ENCODE measurements at regions not wholly inside any gene's neighbourhood (a gene's known extent, or its start where the extent isn't known, plus 50 kb on each side); places are given as distances from the start of the nearest gene placed in this dataset.

GRCh38 chr12:34398706-34399630 is 376.7 kb downstream of the ALG10 start:
- TF ChIP-seq CTCF (IDR thresholded peaks at IDR 0.05; ENCODE audit: extremely low read depth in 1 of 2, insufficient read depth in 1 of 2, low read depth in 1 of 2, low read length in 2 of 2) (no peak), MAX (IDR thresholded peaks at IDR 0.05; ENCODE audit: insufficient read depth, insufficient read length) (no peak), FOS (IDR thresholded peaks at IDR 0.05; ENCODE audit: borderline replicate concordance, insufficient read depth, low read length) (no peak), POLR2AphosphoS5 (IDR thresholded peaks at IDR 0.05; ENCODE audit: insufficient read depth, low read depth, low read length) (no peak), EZH2 (IDR thresholded peaks at IDR 0.05; ENCODE audit: borderline replicate concordance, low read depth, low read length, severe bottlenecking) (no peak), GATA2 (IDR thresholded peaks at IDR 0.05; ENCODE audit: insufficient read depth, insufficient read length, low read depth, low read length) (no peak), JUN (IDR thresholded peaks at IDR 0.05; ENCODE audit: borderline replicate concordance, insufficient read depth, insufficient read length, low read depth) (no peak), POLR2A (IDR thresholded peaks at IDR 0.05; ENCODE audit: low read depth, low read length) (no peak), MYC (IDR thresholded peaks at IDR 0.05; ENCODE audit: low read depth, low read length) (no peak)
- Histone ChIP-seq H3K9me1 (replicated peaks; ENCODE audit: control insufficient read depth, extremely low read depth, insufficient read depth, low read length) (no peaks in the 10 kb centered on the region), H4K20me1 (replicated peaks; ENCODE audit: control insufficient read depth, extremely low read depth, insufficient read depth, low read length) (no peaks in the 10 kb centered on the region), H3K4me3 (replicated peaks in 1 of 3; ENCODE audit: insufficient read depth in 1 of 3, low read depth in 1 of 3, low read length in 3 of 3) (no peak overlapping the region), H3K4me1 (ENCODE audit: control insufficient read depth, extremely low read depth, insufficient read depth, low read length) (no peaks in the 10 kb centered on the region), H3K9ac (replicated peaks; ENCODE audit: extremely low read depth, insufficient read depth, low read length) (no peak overlapping the region), H2AFZ (ENCODE audit: low read depth, low read length) (no peak overlapping the region), H3K4me2 (ENCODE audit: insufficient read depth, low read length) (no peak overlapping the region), H3K27ac (ENCODE audit: insufficient read depth, low read depth, low read length) (no peak overlapping the region), H3K9me3 (replicated peaks; ENCODE audit: control insufficient read depth, insufficient read depth, low read length) (peaks cover 3% of the 10 kb centered on the region), H3K36me3 (ENCODE audit: control insufficient read depth in 2 of 2, extremely low read depth in 1 of 2, insufficient read depth in 2 of 2, low read length in 2 of 2) (no peaks in the 10 kb centered on the region), H3K27me3 (ENCODE audit: control insufficient read depth in 2 of 2, insufficient read depth in 2 of 2, low read length in 2 of 2) (no peaks in the 10 kb centered on the region), H3K79me2 (ENCODE audit: control insufficient read depth, insufficient read depth, low read length) (no peaks in the 10 kb centered on the region)
- dilution Hi-C loops (cut with MboI; ENCODE audit: extremely low pct_ligation_motif_present, low sequenced_read_pairs): no loop called here
- no peak for DNase-seq (ENCODE audit: low read depth, low spot score)
- ChIA-PET CTCF (no interaction called here), POLR2A (no interaction called here)
- FAIRE-seq: no peak
- intact Hi-C loops (cut with micrococcal nuclease): no loop called here
- BruUV-seq (replicated peaks): no TSS peak
